PFSK-1 (cell line): ENCODE measurements at regions not wholly inside any gene's neighbourhood (a gene's known extent, or its start where the extent isn't known, plus 50 kb on each side); places are given as distances from the start of the nearest gene placed in this dataset.

Experiments used
- FOXP2 ChIP-seq: optimal IDR thresholded peaks from 2 replicates; pipeline ENCODE3; 2011; ENCODE audit warnings: borderline replicate concordance, control low read depth, inconsistent platforms; ENCODE audit not compliant: insufficient read depth; ENCODE audit errors: extremely low read length, extremely low read depth
- POLR2AphosphoS5 ChIP-seq: IDR thresholded peaks from 2 replicates; pipeline ENCODE4 v1.6.1; 2012; ENCODE audit warnings: low read depth, mild to moderate bottlenecking, control low read depth, low read length, moderate library complexity
- SIN3A ChIP-seq: IDR thresholded peaks from 2 replicates; pipeline ENCODE4 v1.6.1; 2012; ENCODE audit warnings: mild to moderate bottlenecking, low read length, moderate library complexity, borderline replicate concordance; ENCODE audit not compliant: insufficient read depth
- TAF1 ChIP-seq: IDR thresholded peaks from 2 replicates; pipeline ENCODE4 v1.6.1; 2012; ENCODE audit warnings: low read length, control low read depth, borderline replicate concordance; ENCODE audit not compliant: insufficient read depth
- TF ChIP-seq, protein P1 (sequence below), 2 experiments: IDR thresholded peaks; 2 replicates each; pipeline versions ENCODE4 v1.6.1 to v1.8.0; 2011 to 2012; ENCODE audit warnings: low read depth in 2 of 2, low read length in 2 of 2, control low read depth in 1 of 2, inconsistent platforms in 1 of 2, mild to moderate bottlenecking in 1 of 2, moderate library complexity in 1 of 2; ENCODE audit not compliant: insufficient read depth in 1 of 2

DNA sequence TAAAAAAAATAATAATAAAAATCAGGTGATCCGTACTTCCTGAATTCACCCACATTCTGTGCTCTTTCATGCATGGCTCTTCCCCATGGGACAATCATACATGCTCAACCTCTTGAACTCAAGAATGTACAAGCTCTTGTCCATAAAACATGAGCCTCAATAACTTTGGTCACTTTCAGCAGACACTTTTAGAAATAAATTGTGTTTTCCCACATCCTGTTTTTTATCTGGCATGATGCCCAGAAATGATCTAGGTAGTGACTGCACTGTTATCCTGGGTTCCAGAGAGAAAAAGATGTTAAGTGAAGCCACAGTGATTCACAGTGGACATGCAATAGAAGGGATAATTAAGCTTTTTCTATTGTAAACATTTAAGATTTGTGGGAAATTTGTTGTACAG, 537.6 kb upstream of the TMEM132C start:
- TF ChIP-seq POLR2AphosphoS5 (no peak), SIN3A (no peak), FOXP2 (no peak), TAF1 (no peak)
- TF ChIP-seq, protein P1, sequence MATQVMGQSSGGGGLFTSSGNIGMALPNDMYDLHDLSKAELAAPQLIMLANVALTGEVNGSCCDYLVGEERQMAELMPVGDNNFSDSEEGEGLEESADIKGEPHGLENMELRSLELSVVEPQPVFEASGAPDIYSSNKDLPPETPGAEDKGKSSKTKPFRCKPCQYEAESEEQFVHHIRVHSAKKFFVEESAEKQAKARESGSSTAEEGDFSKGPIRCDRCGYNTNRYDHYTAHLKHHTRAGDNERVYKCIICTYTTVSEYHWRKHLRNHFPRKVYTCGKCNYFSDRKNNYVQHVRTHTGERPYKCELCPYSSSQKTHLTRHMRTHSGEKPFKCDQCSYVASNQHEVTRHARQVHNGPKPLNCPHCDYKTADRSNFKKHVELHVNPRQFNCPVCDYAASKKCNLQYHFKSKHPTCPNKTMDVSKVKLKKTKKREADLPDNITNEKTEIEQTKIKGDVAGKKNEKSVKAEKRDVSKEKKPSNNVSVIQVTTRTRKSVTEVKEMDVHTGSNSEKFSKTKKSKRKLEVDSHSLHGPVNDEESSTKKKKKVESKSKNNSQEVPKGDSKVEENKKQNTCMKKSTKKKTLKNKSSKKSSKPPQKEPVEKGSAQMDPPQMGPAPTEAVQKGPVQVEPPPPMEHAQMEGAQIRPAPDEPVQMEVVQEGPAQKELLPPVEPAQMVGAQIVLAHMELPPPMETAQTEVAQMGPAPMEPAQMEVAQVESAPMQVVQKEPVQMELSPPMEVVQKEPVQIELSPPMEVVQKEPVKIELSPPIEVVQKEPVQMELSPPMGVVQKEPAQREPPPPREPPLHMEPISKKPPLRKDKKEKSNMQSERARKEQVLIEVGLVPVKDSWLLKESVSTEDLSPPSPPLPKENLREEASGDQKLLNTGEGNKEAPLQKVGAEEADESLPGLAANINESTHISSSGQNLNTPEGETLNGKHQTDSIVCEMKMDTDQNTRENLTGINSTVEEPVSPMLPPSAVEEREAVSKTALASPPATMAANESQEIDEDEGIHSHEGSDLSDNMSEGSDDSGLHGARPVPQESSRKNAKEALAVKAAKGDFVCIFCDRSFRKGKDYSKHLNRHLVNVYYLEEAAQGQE (IDR thresholded peaks at IDR 0.05; ENCODE audit: insufficient read depth in 1 of 2, low read depth in 2 of 2, low read length in 2 of 2): no peak

DNA sequence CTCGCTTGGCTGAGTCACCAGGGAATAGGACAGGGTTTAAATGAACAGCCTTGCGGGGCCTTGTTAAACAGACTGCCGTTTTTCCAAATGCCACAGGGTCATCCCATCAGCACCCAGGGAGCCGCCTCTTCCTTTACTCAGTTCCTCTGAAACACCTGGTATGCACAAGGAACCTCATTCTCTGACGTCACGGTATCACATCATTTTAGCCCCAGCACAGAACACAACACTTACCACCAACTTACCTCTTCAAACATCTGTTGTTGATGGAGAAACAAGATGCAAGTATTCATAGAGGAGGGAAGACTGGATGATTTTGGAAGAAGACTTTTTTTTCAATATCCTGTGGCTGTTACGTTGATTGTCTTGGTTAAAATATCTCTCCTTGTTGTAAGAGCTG, 535.3 kb upstream of the TMEM132C start:
- TF ChIP-seq TAF1 (no peak), FOXP2 (no peak), SIN3A (no peak)
- TF ChIP-seq, protein P1 (IDR thresholded peaks at IDR 0.05; ENCODE audit: insufficient read depth in 1 of 2, low read depth in 2 of 2, low read length in 2 of 2): no peak

DNA sequence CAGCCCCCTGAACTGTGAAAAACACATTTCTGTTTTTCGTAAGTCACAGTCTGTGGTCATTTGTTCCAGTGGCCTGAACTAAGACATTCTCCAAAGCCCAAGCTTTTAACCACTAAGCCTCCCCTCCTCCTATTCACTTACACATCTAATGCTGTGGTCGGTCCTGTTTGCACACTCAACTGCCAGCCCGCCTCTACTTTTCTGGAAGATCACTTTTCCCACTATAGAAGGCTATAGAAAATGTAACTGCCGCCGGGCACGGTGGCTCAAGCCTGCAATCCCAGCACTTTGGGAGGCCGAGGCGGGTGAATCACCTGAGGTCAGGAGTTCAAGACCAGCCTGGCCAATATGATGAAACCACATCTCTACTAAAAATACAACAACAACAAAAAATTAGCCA, 524.7 kb upstream of the TMEM132C start:
- TF ChIP-seq, protein P1 (IDR thresholded peaks at IDR 0.05; ENCODE audit: insufficient read depth in 1 of 2, low read depth in 2 of 2, low read length in 2 of 2): no peak
- TF ChIP-seq FOXP2: no peak
- TF ChIP-seq POLR2AphosphoS5: no peak
- TF ChIP-seq TAF1: no peak
- no peak for TF ChIP-seq SIN3A

DNA sequence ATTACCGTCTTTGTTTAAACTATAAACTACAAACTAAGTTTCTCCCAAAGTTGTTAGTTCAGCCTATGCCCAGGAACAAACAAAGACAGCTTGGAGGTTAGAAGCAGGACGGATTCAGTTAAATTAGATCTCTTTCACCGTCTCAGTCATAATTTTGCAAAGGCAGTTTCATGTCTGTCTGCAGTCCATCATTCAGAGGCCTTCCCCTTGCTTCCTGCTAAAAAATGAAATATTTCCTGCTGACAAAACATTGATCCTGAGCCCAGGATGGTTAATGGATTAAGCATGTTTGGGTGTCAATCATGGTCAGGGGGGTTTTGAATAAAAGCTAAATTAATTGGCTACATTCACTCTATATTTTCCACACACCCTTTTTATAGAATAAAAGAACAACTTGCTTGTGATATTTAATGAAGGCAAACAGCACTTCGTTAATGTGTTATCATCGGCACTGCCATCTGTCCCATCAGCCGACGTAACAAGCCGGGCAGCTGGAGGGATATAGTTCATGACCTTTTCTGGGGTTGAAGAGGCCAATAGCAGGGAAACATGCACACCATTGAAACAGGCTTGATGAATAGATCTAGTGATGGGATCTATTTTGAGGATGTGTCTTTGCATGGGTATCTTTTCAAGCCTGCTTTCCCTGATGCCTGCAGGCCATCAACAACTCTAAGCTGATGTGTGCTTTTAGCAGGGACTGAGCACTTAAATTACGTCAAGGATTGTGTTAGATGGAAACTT, 521.3 kb upstream of the TMEM132C start:
- TF ChIP-seq POLR2AphosphoS5 (no peak), FOXP2 (no peak), TAF1 (no peak), SIN3A (no peak)
- TF ChIP-seq, protein P1 (IDR thresholded peaks at IDR 0.05; ENCODE audit: insufficient read depth in 1 of 2, low read depth in 2 of 2, low read length in 2 of 2): no peak

DNA sequence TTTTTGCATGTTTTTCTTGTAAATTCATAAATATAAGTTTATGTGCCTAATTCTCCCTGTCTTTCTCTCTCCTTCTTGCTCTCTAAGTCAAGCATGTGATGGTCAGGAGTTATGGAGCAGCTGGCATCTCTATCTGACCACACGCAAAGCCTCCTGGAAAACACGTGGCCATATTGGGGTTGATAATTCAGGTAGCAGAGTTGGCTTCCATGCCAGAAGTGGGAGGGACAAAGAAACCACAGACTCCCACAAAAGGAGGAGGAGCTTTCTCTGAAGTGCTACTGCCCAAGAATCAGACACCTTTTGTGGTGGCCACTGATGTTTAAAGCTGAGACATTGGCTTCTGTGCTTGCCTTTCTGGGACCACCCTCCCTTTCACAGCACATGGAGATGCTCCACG, 517.6 kb upstream of the TMEM132C start:
- TF ChIP-seq TAF1 (no peak), SIN3A (no peak), FOXP2 (no peak), POLR2AphosphoS5 (no peak)
- TF ChIP-seq, protein P1 (IDR thresholded peaks at IDR 0.05; ENCODE audit: insufficient read depth in 1 of 2, low read depth in 2 of 2, low read length in 2 of 2): no peak
